Fibroblast of skin of right biceps (primary cell): ENCODE measurements at regions not wholly inside any gene's neighbourhood (a gene's known extent, or its start where the extent isn't known, plus 50 kb on each side); places are given as distances from the start of the nearest gene placed in this dataset.
"Not testable (repeated sequence)": the region's sequence is repeated elsewhere in the genome, so short reads cannot be mapped to it uniquely, and the experiment has no call there.

Experiments
- DNase-seq: peaks from one replicate; pipeline ENCODE4 v3.0.0-alpha.2; 2013

- not testable (repeated sequence) for DNase-seq
Measured at GRCh38 chr2:90298983-90299382, 1607.5 kb downstream of the RPIA start.

GRCh38 chr2:90322982-90323381, 1631.5 kb downstream of the RPIA start:
- DNase-seq = not testable (repeated sequence)

- not testable (repeated sequence) for DNase-seq
Measured at GRCh38 chr2:90323612-90324558, 1632.4 kb downstream of the RPIA start.

GRCh38 chr2:90324672-90325071, 1633.2 kb downstream of the RPIA start:
- not testable (repeated sequence) for DNase-seq

GRCh38 chr2:90325796-90326353, 1634.4 kb downstream of the RPIA start:
- DNase-seq = not testable (repeated sequence)

GRCh38 chr2:90355546-90355945, 1664.1 kb downstream of the RPIA start:
- not testable (repeated sequence) for DNase-seq

- not testable (repeated sequence) for DNase-seq
Measured at GRCh38 chr2:90359344-90359743, 1667.9 kb downstream of the RPIA start.

GRCh38 chr2:90359887-90360730, 1668.6 kb downstream of the RPIA start:
- DNase-seq = not testable (repeated sequence)

- DNase-seq = not testable (repeated sequence)
Measured at GRCh38 chr2:90360731-90361035, 1669.2 kb downstream of the RPIA start.
